ENCODE measurements at regions not wholly inside any gene's neighbourhood (a gene's known extent, or its start where the extent isn't known, plus 50 kb on each side); places are given as distances from the start of the nearest gene placed in this dataset.

DNA sequence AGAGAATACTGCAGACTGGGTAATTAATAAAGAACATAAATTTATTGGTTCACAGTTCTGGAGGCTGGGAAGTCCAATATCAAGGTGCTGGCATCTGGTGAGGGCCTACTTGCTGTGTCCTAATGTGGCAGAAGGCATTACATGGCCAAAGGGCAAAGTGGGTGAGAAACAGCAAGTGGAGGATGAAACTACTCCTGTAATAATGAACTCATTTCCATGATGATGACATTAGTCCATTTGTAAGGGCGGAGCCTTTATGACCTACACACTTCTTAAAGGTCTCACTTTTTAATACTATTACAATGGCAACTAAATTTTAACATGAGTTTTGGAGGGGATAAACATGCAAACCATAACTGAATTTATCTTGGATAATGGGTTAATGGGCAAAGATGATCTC, 139.6 kb upstream of the SGO1 start:
- H3K36me3 ChIP-seq = no peaks in the 10 kb centered on the region
- no peak for DNase-seq

DNA sequence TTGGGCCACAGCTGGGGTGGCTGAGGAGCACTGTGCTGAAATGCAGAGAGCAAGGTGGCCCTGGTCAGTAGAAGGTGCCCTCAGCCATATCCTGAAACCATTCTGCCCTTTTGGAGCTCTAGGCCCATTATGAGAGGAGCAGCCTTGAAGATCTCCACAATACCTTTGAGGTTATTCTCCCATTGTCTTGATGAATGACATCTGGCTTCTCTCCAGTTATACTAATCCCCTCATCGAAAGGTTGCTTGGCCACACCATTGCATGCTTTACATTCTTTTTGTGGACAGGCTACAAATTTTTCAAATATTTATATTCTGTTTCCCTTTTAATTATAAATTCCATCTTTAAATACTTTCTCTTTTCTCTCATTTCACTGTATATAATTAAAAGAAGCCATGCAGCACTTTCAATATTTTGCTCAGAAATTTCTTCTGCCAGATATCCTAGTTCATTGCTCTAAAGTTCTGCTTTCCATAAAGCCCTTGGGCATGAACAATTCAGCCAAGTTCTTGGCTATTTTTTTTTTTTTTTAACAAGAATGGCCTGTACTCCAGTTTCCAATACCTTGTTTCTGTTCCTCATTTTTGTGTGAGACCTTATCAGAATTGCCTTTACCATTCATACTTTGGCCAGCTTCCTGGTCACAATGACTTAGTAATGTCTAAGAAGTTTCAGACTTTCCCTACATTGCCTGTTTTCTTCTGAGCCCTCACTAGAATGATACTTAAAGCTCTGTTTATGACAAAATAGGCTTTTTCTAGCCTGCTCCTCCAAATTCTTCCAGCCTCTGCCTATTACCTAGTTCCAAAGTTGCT, 138.9 kb upstream of the SGO1 start:
- TF ChIP-seq, protein P1, sequence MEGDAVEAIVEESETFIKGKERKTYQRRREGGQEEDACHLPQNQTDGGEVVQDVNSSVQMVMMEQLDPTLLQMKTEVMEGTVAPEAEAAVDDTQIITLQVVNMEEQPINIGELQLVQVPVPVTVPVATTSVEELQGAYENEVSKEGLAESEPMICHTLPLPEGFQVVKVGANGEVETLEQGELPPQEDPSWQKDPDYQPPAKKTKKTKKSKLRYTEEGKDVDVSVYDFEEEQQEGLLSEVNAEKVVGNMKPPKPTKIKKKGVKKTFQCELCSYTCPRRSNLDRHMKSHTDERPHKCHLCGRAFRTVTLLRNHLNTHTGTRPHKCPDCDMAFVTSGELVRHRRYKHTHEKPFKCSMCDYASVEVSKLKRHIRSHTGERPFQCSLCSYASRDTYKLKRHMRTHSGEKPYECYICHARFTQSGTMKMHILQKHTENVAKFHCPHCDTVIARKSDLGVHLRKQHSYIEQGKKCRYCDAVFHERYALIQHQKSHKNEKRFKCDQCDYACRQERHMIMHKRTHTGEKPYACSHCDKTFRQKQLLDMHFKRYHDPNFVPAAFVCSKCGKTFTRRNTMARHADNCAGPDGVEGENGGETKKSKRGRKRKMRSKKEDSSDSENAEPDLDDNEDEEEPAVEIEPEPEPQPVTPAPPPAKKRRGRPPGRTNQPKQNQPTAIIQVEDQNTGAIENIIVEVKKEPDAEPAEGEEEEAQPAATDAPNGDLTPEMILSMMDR (IDR thresholded peaks at IDR 0.05) = no peak
- H3K9me3 ChIP-seq = no peaks in the 10 kb centered on the region
- no peaks in the 10 kb centered on the region for H3K27me3 ChIP-seq
- no peaks in the 10 kb centered on the region for H3K36me3 ChIP-seq
- DNase-seq = no peak
- intact Hi-C loops (cut with DNase I; ENCODE audit: low total_unique reads) = no loop called here
- H3K27ac ChIP-seq = peak overlapping the region in 1 of 2 donors; percentile 33
- H3K4me3 ChIP-seq = no peak overlapping the region
- H3K4me1 ChIP-seq = peaks cover 0 to 23% (median 4%) of the 10 kb centered on the region in 4 donors

More for the DNA sequence above, 139.6 kb upstream of the SGO1 start:
- Histone ChIP-seq H3K4me1 (peaks cover 0 to 16% (median 3%) of the 10 kb centered on the region in 4 donors), H3K27me3 (no peaks in the 10 kb centered on the region), H3K9me3 (no peaks in the 10 kb centered on the region), H3K4me3 (no peak overlapping the region), H3K27ac (peak overlapping the region in 1 of 2 donors; percentile 33)
- TF ChIP-seq, protein P1 (IDR thresholded peaks at IDR 0.05) = no peak
- intact Hi-C loops (cut with DNase I; ENCODE audit: low total_unique reads) = no loop called here

DNA sequence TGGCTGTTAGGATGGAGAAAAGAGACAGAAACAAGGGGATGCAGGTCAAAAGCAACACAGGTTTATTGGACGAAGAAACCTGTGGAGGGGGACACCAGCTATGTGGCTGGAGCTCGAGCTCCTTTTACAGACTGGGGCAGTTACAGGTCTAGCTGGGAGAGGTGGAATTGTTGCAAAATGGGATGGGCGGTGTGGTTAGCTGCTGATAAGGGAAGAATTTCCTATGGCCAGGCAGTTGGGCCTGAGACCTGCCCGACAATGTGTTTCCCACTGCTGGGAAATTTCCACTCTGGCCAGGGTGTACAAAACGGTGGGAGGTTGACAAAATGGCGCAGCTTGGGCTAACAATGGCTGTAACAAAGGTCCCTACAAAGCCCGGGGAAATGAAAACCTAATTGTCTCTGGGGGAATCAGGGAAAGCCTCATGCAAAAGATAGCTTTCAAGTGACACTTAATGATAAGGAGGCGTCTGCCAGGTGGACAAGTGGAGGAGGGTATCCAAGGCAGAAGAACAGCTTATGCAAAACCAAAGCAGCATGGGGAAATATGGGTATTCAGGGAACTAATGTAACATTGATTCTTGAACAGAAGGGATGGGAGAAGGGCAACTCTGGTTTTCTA, 137.4 kb upstream of the SGO1 start:
- H3K36me3 ChIP-seq = no peaks in the 10 kb centered on the region
- H3K9me3 ChIP-seq = no peaks in the 10 kb centered on the region
- intact Hi-C loops (cut with DNase I; ENCODE audit: low total_unique reads) = no loop called here
- TF ChIP-seq, protein P1 (IDR thresholded peaks at IDR 0.05) = no peak
- H3K27ac ChIP-seq = no peak overlapping the region
- no peak for DNase-seq
- H3K4me3 ChIP-seq = no peak overlapping the region
- no peaks in the 10 kb centered on the region for H3K27me3 ChIP-seq
- H3K4me1 ChIP-seq = peaks cover 0 to 32% (median 4%) of the 10 kb centered on the region in 4 donors

DNA sequence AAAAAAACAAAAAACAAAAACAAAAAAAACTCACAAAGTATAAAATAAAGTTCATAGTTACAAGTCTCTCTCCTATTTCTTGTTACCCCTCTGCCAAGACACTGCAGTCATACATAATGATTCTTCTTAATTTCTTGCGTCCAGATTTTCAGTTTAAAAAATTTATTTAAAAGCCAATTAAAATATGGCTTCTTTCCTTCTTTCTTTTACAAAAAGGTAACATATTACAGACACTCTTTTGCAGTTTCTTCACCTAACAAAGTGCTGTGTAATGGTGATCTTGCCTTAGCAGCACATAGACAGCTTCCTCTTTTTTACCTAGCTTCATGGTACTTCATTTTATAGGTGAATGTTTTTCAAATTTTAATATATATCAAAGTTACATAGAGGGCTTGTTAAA, 136.1 kb upstream of the SGO1 start:
- no peaks in the 10 kb centered on the region for H3K27me3 ChIP-seq
- TF ChIP-seq, protein P1 (IDR thresholded peaks at IDR 0.05) = no peak
- intact Hi-C loops (cut with DNase I; ENCODE audit: low total_unique reads) = no loop called here
- H3K36me3 ChIP-seq = no peaks in the 10 kb centered on the region
- no peak overlapping the region for H3K27ac ChIP-seq
- no peak overlapping the region for H3K4me3 ChIP-seq
- DNase-seq = no peak
- H3K4me1 ChIP-seq = peaks cover 0 to 43% (median 4%) of the 10 kb centered on the region in 4 donors
- H3K9me3 ChIP-seq = no peaks in the 10 kb centered on the region

DNA sequence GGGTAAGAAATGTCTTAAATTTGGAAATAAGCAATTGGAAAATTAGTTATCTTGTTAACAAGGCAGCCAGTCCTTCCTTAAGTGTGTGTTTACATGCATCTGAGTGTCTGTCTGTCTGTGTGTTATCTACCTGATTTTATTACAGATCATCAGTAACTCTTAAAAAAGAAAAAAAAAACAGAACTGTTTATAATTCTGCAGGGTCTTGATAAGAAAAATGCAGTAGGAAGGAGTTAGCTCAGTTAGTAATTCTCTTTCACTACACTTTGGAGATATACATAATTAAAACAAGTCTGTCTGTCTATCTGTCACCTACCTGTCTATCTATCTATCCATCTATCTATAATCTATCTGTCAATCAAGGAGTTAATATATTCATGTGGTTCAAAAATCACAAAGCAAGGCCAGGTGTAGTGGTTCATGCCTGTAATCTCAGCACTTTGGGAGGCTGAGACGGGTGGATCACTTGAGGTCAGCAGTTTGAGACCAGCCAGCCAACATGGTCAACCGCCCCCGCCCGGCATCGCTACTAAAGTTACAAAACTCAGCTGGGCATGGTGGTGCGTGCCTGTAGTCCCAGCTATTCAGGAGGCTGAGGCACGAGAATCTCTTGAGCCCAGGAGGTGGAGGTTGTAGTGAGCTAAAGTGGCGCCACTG, 135.5 kb upstream of the SGO1 start:
- no peak for DNase-seq
- H3K27ac ChIP-seq = no peak overlapping the region
- H3K4me3 ChIP-seq = no peak overlapping the region
- H3K9me3 ChIP-seq = no peaks in the 10 kb centered on the region
- TF ChIP-seq, protein P1 (IDR thresholded peaks at IDR 0.05) = no peak
- H3K4me1 ChIP-seq = peaks cover 0 to 49% (median 6%) of the 10 kb centered on the region in 4 donors
- no peaks in the 10 kb centered on the region for H3K27me3 ChIP-seq
- intact Hi-C loops (cut with DNase I; ENCODE audit: low total_unique reads) = no loop called here
- no peaks in the 10 kb centered on the region for H3K36me3 ChIP-seq

Data from tibial artery (tissue), 4 donors.